ENCODE measurements at regions not wholly inside any gene's neighbourhood (a gene's known extent, or its start where the extent isn't known, plus 50 kb on each side); places are given as distances from the start of the nearest gene placed in this dataset.
"Not testable (repeated sequence)": the region's sequence is repeated elsewhere in the genome, so short reads cannot be mapped to it uniquely, and the experiment has no call there.

DNA sequence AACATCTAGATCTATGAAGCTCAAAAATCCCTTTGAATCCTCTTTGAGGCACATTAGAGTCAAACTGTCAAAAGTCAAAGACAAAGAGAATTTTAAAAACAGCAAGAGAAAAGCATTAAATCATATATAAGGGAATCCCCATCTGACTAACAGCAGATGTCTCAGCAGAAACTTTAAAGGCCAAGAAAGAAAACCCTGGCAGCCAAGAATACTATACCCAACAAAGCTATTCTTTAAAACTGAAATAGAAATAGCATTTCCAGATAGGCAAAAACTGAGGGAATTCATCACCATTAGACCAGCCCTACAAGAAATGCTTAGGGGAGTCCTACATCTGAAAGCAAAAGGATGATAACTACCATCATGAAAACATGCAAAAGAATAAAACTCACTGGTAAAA is 211.2 kb upstream of the PDZRN3 start:
- DNase-seq, result no peak

GRCh38 chr3:73832426-73832825 is 207.7 kb upstream of the PDZRN3 start:
- DNase-seq, result no peak

DNA sequence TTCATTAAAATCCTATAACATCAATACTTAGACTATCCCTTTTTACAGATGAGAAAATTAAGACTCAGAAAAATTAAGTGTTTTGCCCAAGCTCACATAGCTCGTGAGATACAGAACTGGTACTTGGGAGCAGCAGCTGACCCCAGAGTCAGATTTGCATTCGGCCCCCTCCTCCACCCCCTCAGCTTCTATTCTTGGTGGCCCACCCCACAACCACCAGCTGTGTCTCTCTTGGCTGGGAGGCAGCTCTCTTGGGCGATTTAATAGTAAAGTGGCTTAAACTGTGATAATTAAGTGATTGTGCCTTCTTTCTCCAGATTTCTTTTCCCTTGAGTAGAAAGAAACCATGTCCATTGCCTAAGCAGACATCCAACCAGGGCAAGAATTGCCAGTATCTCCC is 203.6 kb upstream of the PDZRN3 start:
- no peak for DNase-seq

DNA sequence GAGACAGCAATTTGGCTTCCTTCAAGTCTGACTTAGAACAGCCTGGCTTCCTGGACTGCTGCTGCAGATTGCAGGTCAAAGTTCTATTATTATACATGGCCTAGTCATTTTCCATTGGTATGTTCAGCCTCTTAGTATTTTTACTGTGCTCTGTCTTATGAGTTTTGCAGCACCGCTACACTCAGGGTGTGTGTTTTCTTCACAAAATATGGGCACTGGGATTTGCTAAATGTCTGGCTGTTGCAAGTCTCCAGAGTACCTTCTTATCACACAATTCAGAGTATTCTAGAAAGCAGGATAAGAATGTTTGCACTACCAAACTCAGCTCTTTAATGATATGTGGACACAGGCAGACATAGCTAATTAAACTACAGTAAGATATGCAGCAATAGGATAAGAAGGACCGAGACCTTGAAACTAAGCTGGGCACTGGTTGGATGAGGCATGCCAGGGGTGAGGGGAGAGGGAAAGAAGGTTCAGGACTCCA is 203.0 kb upstream of the PDZRN3 start:
- no peak for DNase-seq

- DNase-seq, result no peak
These were observed 202.5 kb upstream of the PDZRN3 start for GRCh38 chr3:73827204-73827603.

DNA sequence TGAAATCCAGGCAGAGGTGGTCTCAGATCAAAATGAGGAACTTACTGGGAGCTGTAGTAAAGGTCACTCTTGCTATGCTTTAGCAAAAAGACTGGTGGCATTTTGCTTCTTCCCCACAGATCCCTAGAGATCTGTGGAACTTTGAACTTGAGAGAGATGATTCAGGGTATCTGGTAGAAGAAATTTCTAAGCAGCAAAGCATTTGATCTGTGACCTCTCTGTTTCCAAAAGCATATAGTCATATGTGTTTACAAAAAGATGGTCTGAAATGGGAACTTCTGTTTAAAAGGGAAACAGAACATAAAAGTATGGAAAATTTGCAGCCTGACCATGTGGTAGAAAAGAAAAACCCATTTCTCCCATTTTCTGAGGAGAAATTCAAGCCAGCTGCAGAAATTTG is 196.2 kb upstream of the PDZRN3 start:
- DNase-seq, result not testable (repeated sequence)

- no peak for DNase-seq
These were observed 195.7 kb upstream of the PDZRN3 start for GRCh38 chr3:73820431-73820830.

DNA sequence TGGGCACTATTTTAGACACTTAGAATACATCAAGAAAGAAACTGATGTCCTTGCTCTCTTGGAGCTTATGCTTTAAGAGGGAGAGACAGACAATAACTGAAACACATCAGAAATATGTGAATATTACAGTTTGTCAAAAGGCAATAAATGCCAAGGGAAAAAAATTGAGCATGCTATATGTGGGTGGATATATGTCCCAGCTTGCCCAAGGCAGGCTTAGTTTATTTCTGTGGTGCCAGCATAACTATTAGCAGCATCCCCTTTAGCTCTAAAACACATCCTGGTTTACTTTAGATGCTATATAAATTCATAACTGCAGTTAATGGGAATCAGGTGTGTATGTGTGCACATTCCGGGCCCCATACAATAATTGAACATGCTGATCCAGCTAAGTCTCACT is 191.2 kb upstream of the PDZRN3 start:
- DNase-seq, result no peak

DNA sequence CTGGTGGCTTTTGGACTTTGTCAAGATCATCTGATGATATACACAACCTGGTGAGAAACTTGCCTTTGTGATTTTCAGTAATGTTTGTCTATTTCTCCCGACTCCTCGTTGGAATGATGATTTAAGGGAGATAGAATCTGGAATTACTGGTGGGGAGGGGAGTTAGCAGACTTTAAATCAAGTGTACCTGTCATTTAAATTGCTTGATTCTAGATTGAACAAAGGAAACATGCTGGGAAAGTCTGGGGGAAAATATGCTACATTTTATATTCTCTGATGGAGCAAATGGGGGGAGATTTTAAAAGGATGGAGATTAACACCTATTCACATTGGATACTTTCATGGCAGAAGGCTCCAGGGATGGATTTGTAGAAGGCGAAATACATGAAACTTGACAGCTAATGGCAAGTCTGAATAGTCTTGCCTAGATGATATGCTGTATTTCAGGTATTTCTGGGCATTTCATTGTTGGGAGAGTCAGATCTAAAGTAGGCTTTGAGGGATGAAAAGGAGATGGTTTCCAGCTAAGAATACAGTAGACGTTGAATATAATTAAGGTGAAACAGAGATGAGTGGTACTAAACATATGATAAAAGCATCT is 189.1 kb upstream of the PDZRN3 start:
- no peak for DNase-seq

- no peak for DNase-seq
These were observed 188.6 kb upstream of the PDZRN3 start for GRCh38 chr3:73813291-73813690.

DNA sequence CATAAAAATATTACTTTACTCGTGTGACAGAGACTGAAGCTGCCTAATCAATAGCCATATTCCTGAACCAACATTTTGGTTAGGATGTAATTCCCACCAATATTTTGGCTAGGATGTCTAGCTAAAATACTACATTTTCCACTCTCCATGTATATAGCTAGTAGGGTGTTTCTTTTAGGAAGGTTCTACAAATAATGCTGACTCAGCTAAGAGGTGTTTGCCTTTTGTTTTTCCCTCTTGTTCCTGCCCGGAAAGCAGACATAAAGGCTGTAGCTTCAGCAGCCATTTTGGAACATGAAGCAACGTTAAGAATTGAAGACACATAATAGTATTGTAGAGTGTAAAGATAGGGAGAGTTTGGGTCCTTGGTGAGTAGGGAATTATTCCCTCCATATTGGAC is 187.3 kb upstream of the PDZRN3 start:
- DNase-seq, result no peak

DNA sequence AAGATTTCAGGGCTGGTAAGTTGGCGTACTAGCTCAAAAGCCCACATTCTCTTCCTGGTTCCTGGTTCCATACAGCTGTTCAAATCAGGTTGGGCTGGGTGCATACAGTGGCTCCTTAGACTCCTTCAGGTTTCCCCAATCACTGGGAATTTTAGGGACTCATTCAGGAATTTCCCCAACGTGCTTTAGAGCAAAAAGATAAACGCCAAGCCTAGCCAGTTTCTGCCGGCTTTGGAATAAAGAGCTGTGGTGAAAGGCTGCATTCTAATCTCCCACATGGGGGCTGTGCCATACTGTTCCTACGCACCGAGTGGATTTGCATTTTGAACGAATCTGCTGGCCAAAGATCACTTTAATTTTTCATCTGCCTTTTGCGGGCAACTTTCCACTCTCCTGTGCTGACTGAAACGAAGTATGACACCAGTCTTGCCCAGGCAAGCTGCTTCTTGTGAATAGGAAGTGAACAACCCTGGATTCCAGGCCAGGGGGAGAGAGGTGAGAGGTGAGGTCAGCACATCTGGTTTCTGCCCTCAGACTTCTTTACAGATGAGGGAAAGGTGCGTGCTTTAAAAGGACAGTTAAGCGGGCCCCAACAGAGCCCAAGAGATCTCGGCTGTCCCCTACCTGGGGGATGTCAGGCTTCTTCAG is 184.2 kb upstream of the PDZRN3 start:
- DNase-seq, result no peak

- no peak for DNase-seq
These were observed 180.7 kb upstream of the PDZRN3 start for GRCh38 chr3:73805435-73805834.

DNA sequence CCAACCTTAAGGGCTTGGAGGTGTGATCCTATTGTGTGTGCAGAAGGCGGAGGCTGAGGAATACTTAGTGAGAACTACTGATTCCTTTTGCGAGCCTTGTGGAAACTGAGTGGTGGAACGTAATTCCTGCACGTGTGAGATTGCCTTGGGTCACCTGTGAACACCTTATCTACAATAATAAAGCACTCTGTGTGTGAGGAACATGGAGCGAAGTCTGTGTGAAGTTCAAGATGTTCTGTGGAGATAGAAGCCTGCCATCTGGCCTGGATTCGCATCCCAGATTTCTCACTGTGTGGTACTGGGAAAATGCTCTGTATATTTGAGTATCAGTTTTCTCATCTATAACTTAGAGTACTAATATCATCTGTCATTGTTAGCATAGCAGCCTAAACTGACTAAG is 179.5 kb upstream of the PDZRN3 start:
- no peak for DNase-seq

DNA sequence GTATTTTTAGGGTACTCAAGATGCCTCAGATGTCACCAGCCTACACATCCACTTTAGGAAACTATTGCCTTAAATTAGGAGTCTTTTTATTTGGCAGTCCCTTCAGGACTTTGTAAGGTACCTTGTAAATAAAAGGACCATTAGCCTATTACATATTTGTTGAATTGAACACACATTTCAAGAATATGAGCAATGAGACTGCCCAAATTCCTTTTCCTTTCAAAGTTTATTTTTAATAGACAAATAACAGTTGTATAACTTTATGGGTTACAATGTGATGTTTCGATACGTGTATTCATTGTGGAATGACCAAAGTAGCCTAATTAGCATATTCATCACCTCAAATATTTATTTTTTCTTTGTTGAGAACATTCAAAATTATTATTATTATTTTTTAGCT is 176.7 kb upstream of the PDZRN3 start:
- no peak for DNase-seq

DNA sequence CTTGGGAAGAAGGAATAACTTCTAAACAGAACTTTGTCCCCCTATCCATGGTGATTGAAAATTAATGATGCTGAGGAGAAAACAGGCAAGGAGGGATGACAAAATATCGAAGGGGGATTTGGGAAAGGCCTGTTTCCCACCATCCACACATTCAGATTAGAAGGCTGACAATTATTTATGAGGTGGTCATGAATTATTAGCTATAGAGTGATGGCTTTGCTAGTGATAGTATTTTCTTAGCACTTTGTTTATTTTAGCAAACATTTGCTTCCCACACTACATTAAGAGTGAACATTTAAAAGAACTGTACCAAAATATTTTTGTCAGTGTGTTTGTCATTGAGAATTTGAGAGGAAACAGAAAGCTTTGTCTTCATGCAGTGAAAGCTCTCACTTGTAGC is 172.6 kb upstream of the PDZRN3 start:
- DNase-seq, result no peak

DNA sequence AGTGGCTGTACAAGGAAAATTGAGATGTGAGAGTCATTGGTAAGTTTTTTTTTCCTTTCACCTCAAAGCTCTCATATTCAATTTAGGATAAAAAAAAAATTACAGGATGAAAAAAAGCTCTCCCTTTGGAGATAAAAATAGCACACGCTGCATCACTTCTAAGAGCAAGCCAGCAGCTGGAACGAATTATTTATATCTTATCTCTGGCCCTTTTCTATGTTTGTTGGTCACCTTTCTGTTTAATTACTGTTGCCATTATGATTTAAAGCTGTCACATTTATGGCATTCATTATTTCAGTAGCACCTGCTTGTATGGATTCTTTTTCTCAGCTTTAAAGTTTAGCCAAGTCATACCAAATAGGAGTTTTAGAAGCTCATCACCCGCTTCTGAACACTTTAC is 171.6 kb upstream of the PDZRN3 start:
- no peak for DNase-seq

DNA sequence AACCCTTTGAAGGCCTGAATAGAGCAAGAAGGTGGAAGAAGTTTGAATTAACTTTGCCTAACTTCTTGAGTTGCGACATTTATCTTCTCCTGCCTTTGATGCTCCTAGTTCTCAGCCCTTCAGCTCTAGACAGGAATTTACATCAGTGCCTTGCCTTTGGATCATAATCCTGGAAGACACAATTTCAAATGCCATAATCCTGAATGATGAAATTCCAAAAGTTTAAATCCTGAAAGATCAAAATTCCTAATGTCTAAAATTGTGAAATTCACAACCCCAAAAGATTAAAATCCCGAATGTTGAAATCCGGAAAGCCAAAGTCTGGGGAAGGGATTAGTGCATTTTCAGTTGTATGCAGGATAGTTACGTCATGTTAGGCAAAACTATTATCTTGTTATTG is 166.6 kb upstream of the PDZRN3 start:
- no peak for DNase-seq

DNA sequence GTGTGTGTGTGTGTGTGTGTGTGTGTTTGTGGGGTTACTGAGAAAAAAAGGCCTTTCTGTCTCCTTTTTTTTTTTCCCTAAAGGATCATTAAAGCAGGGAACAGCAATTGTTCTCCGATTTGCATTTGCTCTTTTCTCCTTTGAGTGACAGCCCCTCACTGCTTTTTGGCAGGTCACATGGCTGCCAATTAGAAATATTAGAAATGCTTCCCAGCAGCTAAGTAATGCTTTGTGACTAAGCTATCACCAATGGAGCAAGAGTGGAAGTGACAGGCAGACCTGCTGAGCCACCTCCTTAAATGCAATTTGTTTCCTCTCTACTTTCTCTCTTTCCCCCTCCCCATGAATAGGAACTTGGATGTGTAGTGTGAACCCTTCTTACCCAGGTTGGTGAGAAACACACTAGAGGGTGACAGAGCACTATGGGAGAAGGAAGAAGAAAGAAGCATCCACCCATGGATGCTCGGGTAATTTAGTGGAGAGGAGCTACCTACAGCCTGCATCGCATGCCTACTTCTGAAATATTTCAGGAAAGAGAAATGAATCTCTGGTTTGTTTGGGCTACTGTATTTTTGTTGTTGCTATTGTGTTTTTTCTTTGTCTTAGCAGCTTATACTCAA is 165.2 kb upstream of the PDZRN3 start:
- DNase-seq, result no peak

DNA sequence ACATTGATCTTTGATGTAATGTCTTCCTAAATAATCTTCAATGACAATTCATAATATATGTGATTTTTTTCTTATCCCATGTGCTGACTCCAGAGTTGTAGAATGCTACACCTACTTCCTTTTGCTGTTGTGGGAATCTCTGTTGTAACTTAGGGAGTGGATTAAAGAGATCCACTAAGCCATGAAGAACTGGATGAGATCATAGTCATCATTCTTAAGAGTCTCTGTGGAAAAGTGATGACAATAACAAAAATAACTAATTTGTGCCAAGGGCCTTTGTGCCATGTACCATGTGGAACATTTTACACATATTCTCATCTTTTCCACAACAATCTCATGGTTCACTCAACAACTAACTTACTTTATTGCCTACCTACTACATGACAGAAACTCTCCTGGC is 162.9 kb upstream of the PDZRN3 start:
- no peak for DNase-seq

DNA sequence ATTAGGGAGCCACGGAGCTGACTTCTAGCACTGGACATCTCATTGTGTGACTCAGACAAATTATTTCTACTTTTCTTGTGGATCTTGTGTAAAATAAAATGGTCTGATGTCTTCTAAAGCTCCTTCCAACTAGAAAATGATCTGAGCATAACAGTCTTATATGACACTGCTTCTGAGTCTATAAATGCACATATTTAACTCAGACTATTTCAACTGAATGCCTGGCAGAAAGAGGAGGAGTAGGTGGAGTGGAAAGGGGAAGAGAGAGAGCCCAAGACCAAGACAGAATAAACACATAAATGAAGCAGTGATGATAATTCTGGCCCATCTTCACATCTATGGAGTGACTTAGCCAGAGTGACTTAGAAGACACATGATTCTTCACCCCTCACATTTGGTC is 162.3 kb upstream of the PDZRN3 start:
- DNase-seq, result no peak

DNA sequence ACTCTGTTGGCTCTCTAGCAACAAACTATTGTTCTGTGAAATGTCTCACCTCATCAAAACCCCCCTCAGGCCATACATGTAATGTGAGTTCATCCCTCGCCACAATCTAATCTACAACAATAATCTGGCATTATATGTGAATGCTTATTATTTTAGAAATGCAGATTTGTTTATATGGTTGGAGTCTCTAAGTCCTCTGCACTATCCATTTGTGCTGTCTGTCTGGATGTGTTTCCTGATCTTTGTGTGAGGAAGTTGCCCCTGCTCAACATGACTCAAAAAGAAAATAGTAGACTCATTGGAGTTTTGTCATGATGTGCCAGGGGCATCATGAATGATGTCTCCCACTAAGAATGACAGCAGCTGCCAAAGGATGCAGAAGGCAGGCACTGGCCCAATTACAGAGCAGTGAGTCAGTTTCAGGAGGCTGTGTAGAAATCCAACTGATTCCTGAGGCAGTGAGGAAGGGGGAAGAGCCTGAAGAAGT is 161.6 kb upstream of the PDZRN3 start:
- no peak for DNase-seq

- no peak for DNase-seq
These were observed 160.1 kb upstream of the PDZRN3 start for GRCh38 chr3:73784686-73785392.

- no peak for DNase-seq
These were observed 159.1 kb upstream of the PDZRN3 start for GRCh38 chr3:73783811-73784210.

All from Kasumi-1 (cell line).